OCI-LY1 (cell line): ENCODE measurements at regions not wholly inside any gene's neighbourhood (a gene's known extent, or its start where the extent isn't known, plus 50 kb on each side); places are given as distances from the start of the nearest gene placed in this dataset.

ENCODE experiments used
- H2AFZ ChIP-seq: fragments of 200-600 bp; sonication (generic), shearing (Covaris generic); 2 replicates; pipeline ENCODE4 v1.6.0; 2014; ENCODE audit warnings: antibody characterized with exemption, mild to moderate bottlenecking, low read length
- H3F3A ChIP-seq: fragments of 200-600 bp; sonication (generic), shearing (Covaris generic); 2 replicates; pipeline ENCODE4 v1.6.0; 2014; ENCODE audit warnings: mild to moderate bottlenecking, antibody characterized with exemption, low read length, moderate library complexity; ENCODE audit not compliant: insufficient read depth
- H3K27ac ChIP-seq: fragments of 200-600 bp; sonication (generic); 2 replicates; pipeline ENCODE4 v1.5.1; 2014; ENCODE audit warnings: low read length, mixed run types, mild to moderate bottlenecking, low read depth; ENCODE audit not compliant: poor library complexity, severe bottlenecking
- H3K27me3 ChIP-seq: fragments of 200-600 bp; sonication (generic); 2 replicates; pipeline ENCODE4 v1.6.0; 2014; ENCODE audit warnings: antibody characterized with exemption, mild to moderate bottlenecking, low read length, moderate library complexity; ENCODE audit not compliant: insufficient read depth
- H3K36me3 ChIP-seq: fragments of 200-600 bp; sonication (generic); 2 replicates; pipeline ENCODE4 v1.6.1; 2014; ENCODE audit warnings: mild to moderate bottlenecking, antibody characterized with exemption, low read length, moderate library complexity, mixed read lengths; ENCODE audit not compliant: insufficient read depth
- H3K4me1 ChIP-seq: fragments of 200-600 bp; sonication (generic); 2 replicates; pipeline ENCODE4 v1.5.1; 2014; ENCODE audit warnings: mild to moderate bottlenecking, low read length, moderate library complexity; ENCODE audit not compliant: insufficient read depth, severe bottlenecking
- H3K4me2 ChIP-seq: fragments of 200-600 bp; sonication (generic), shearing (Covaris generic); 2 replicates; pipeline ENCODE4 v1.6.1; 2014; ENCODE audit warnings: low read length
- H3K4me3 ChIP-seq: fragments of 200-600 bp; sonication (generic); 2 replicates; pipeline ENCODE4 v1.5.1; 2014; ENCODE audit warnings: low read length, low read depth, mild to moderate bottlenecking, mixed read lengths; ENCODE audit not compliant: poor library complexity, severe bottlenecking
- H3K79me2 ChIP-seq: fragments of 200-600 bp; shearing (Covaris generic); 2 replicates; pipeline ENCODE4 v1.6.1; 2016; ENCODE audit warnings: mixed run types, low read length, mixed read lengths; ENCODE audit not compliant: insufficient read depth
- H3K9ac ChIP-seq: fragments of 200-600 bp; sonication (generic), shearing (Covaris generic); 2 replicates; pipeline ENCODE4 v1.6.1; 2014; ENCODE audit warnings: mild to moderate bottlenecking, low read length, mixed read lengths
- H3K9me2 ChIP-seq: fragments of 200-600 bp; sonication (generic), shearing (Covaris generic); 2 replicates; pipeline ENCODE4 v1.6.1; 2014; ENCODE audit warnings: low read depth, mild to moderate bottlenecking, low read length, mixed read lengths
- H3K9me3 ChIP-seq: fragments of 200-600 bp; shearing (Covaris generic); 2 replicates; pipeline ENCODE4 v1.6.1; 2014; ENCODE audit warnings: low read length, mixed read lengths
- H4K20me1 ChIP-seq: fragments of 200-600 bp; sonication (generic), shearing (Covaris generic); 2 replicates; pipeline ENCODE4 v1.6.0; 2016; ENCODE audit warnings: mild to moderate bottlenecking, low read length; ENCODE audit not compliant: insufficient read depth
- CTCF ChIP-seq: fragments of 200-600 bp; sonication (generic), shearing (Covaris generic); IDR thresholded peaks from 2 replicates; pipeline ENCODE4 v1.5.1; 2017; ENCODE audit warnings: mild to moderate bottlenecking, antibody characterized with exemption, low read length, moderate library complexity, mixed read lengths
- EZH2 ChIP-seq: fragments of 200-600 bp; sonication (generic), shearing (Covaris generic); IDR thresholded peaks from 2 replicates; pipeline ENCODE4 v1.8.0; 2017; ENCODE audit warnings: borderline replicate concordance, mixed run types, mild to moderate bottlenecking, antibody characterized with exemption, low read length, moderate library complexity, mixed read lengths

DNA sequence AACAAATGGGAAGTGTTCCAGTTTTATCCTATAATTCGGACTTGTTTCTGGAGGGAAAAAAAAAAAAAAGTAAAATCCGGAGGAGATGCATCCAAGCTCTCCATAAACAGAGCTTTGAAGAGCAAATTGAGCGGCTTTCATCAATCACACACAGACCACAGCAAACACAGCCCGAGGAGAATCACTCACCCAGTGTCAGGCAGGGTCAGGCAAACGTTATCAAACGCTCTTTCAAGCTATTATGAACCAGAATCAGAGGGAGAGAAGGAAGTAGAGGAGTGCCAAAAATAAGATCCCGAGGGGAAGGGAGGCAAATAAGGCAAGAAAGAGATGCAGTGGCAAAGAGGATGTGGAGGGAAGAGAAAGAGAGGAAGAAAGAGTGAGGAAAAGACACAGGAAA is 188.3 kb upstream of the CAMK1G start:
- Histone ChIP-seq H3K36me3 (no peaks in the 10 kb centered on the region), H3K9me3 (no peaks in the 10 kb centered on the region), H3K4me1 (no peaks in the 10 kb centered on the region), H3K4me2 (no peak overlapping the region), H4K20me1 (no peaks in the 10 kb centered on the region), H3K27ac (no peak overlapping the region), H3K79me2 (no peaks in the 10 kb centered on the region), H2AFZ (no peak overlapping the region), H3K27me3 (no peaks in the 10 kb centered on the region), H3K4me3 (no peak overlapping the region), H3K9me2 (no peaks in the 10 kb centered on the region), H3F3A (no peaks in the 10 kb centered on the region), H3K9ac (no peak overlapping the region)
- no peak for TF ChIP-seq CTCF
- TF ChIP-seq EZH2 = no peak

GRCh38 chr1:209397371-209397770 is 186.1 kb upstream of the CAMK1G start:
- Histone ChIP-seq H4K20me1 (no peaks in the 10 kb centered on the region), H3K9me3 (no peaks in the 10 kb centered on the region), H3K79me2 (no peaks in the 10 kb centered on the region), H3K9me2 (no peaks in the 10 kb centered on the region), H3K9ac (no peak overlapping the region), H3K4me3 (no peak overlapping the region), H3K4me2 (no peak overlapping the region), H3F3A (no peaks in the 10 kb centered on the region), H3K4me1 (no peaks in the 10 kb centered on the region), H3K27me3 (no peaks in the 10 kb centered on the region), H3K36me3 (no peaks in the 10 kb centered on the region), H2AFZ (no peak overlapping the region), H3K27ac (no peak overlapping the region)
- TF ChIP-seq CTCF (no peak), EZH2 (no peak)

DNA sequence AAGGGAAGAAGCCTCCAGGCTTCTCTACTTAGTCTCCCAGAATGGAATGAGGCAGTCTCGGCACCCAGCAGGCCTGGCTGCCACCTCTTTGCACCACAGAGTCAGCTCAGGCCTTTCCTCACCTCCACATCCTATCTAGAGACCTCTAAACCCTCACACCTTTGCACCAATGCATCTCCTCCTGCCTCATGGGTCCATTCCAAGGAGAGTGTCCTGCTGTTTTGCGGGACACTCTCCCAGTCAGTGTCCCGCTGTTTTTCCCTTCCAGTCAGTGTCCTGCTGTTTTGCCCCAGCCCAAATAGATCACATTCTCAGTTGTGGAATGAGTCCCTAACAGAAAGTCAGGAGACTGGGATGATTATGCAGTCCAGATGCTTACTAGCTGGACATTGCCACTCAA is 185.6 kb upstream of the CAMK1G start:
- Histone ChIP-seq H3K9ac (no peak overlapping the region), H3K9me2 (no peaks in the 10 kb centered on the region)

More for the DNA sequence above, 185.6 kb upstream of the CAMK1G start:
- no peak overlapping the region for H2AFZ ChIP-seq
- H3K27ac ChIP-seq = no peak overlapping the region
- H3K4me1 ChIP-seq = no peaks in the 10 kb centered on the region
- H3K4me3 ChIP-seq = no peak overlapping the region
- no peaks in the 10 kb centered on the region for H3K27me3 ChIP-seq
- H3K79me2 ChIP-seq = no peaks in the 10 kb centered on the region
- no peak overlapping the region for H3K4me2 ChIP-seq
- H4K20me1 ChIP-seq = no peaks in the 10 kb centered on the region
- H3K9me3 ChIP-seq = no peaks in the 10 kb centered on the region
- TF ChIP-seq CTCF (no peak), EZH2 (no peak)
- no peaks in the 10 kb centered on the region for H3F3A ChIP-seq
- H3K36me3 ChIP-seq = no peaks in the 10 kb centered on the region
